ENCODE measurements at regions not wholly inside any gene's neighbourhood (a gene's known extent, or its start where the extent isn't known, plus 50 kb on each side); places are given as distances from the start of the nearest gene placed in this dataset.

GRCh38 chr17:68812876-68813584 is 142.2 kb downstream of the ABCA8 start:
- DNase-seq = no peak

GRCh38 chr17:68809148-68809547 is 146.0 kb downstream of the ABCA8 start:
- DNase-seq = no peak

GRCh38 chr17:68807998-68808772 is 147.0 kb downstream of the ABCA8 start:
- no peak for DNase-seq

- DNase-seq = no peak
Measured at GRCh38 chr17:68805609-68806008, 149.6 kb downstream of the ABCA8 start.

GRCh38 chr17:68804777-68805520 is 150.2 kb downstream of the ABCA8 start:
- DNase-seq = no peak

- no peak for DNase-seq
Measured at GRCh38 chr17:68803164-68803929, 151.8 kb downstream of the ABCA8 start.

GRCh38 chr17:68801335-68802247 is 153.6 kb downstream of the ABCA8 start:
- no peak for DNase-seq

GRCh38 chr17:68800751-68801150 is 154.4 kb downstream of the ABCA8 start:
- no peak for DNase-seq

GRCh38 chr17:68794636-68795434 is 160.4 kb downstream of the ABCA8 start:
- DNase-seq = no peak

GRCh38 chr17:68792873-68793272 is 162.3 kb downstream of the ABCA8 start:
- DNase-seq = no peak

- DNase-seq = no peak
Measured at GRCh38 chr17:68792042-68792685, 163.0 kb downstream of the ABCA8 start.

GRCh38 chr17:68790931-68791330 is 164.3 kb downstream of the ABCA8 start:
- DNase-seq = no peak

GRCh38 chr17:68790492-68790891 is 164.7 kb downstream of the ABCA8 start:
- no peak for DNase-seq

- DNase-seq = no peak
Measured at GRCh38 chr17:68789203-68789962, 165.8 kb downstream of the ABCA8 start.

- no peak for DNase-seq
Measured at GRCh38 chr17:68785565-68786486, 169.4 kb downstream of the ABCA8 start.

- DNase-seq = no peak
Measured at GRCh38 chr17:68784431-68784830, 170.8 kb downstream of the ABCA8 start.

- no peak for DNase-seq
Measured at GRCh38 chr17:68783861-68784260, 171.3 kb downstream of the ABCA8 start.

- DNase-seq = no peak
Measured at GRCh38 chr17:68782789-68783188, 172.4 kb downstream of the ABCA8 start.
